Spleen (tissue), 11 donors: ENCODE measurements at regions not wholly inside any gene's neighbourhood (a gene's known extent, or its start where the extent isn't known, plus 50 kb on each side); places are given as distances from the start of the nearest gene placed in this dataset.

ENCODE experiments used
- DNase-seq: peaks from one replicate; pipeline ENCODE4 v3.0.0-alpha.2; 2020
- H3K27ac ChIP-seq, 8 donors: fragments of 200-600 bp; sonication (generic) in 7 of 8; 1 replicate in 4 of 8; 2 replicates in 4 of 8; pipeline versions ENCODE4 v1.5.0 to v1.8.0; 2016 to 2021; ENCODE audit warnings: inconsistent platforms in 4 of 8, mild to moderate bottlenecking in 4 of 8, moderate library complexity in 1 of 8
- H3K27me3 ChIP-seq, 7 donors: fragments of 200-600 bp; sonication (generic) in 6 of 7; replicated peaks in 1 of 7; 1 replicate in 4 of 7; 2 replicates in 3 of 7; pipeline versions ENCODE4 v1.5.0 to v1.8.0; 2016 to 2021; ENCODE audit warnings: inconsistent platforms in 3 of 7, mild to moderate bottlenecking in 1 of 7
- H3K36me3 ChIP-seq, 6 donors: fragments of 200-600 bp; sonication (generic) in 5 of 6; 1 replicate in 4 of 6; 2 replicates in 2 of 6; pipeline versions ENCODE4 v1.5.0 to v1.8.0; 2016 to 2021; ENCODE audit warnings: inconsistent platforms in 2 of 6
- H3K4me1 ChIP-seq, 6 donors: fragments of 200-600 bp; sonication (generic) in 5 of 6; 1 replicate in 3 of 6; 2 replicates in 3 of 6; pipeline versions ENCODE4 v1.5.0 to v1.8.0; 2016 to 2021; ENCODE audit warnings: inconsistent platforms in 3 of 6
- H3K4me3 ChIP-seq, 8 donors: fragments of 200-600 bp; sonication (generic) in 7 of 8; 1 replicate in 4 of 8; 2 replicates in 4 of 8; pipeline versions ENCODE4 v1.5.0 to v1.8.0; 2016 to 2021; ENCODE audit warnings: inconsistent platforms in 4 of 8, mild to moderate bottlenecking in 4 of 8, moderate library complexity in 2 of 8
- H3K9me3 ChIP-seq, 8 donors: fragments of 200-600 bp; sonication (generic) in 7 of 8; 1 replicate in 4 of 8; 2 replicates in 4 of 8; pipeline versions ENCODE4 v1.5.0 to v1.8.0; 2016 to 2021; ENCODE audit warnings: inconsistent platforms in 4 of 8
- CTCF ChIP-seq, 11 experiments: fragments of 200-600 bp in 7 of 11; fragments of 450-650 bp in 4 of 11; sonication (generic) in 4 of 11; IDR thresholded peaks in 8 of 11; conservative IDR thresholded peaks in 3 of 11; 1 replicate in 7 of 11; 2 replicates in 4 of 11; pipeline versions ENCODE4 v1.4.0 to v1.8.0; 2016 to 2021; ENCODE audit warnings: antibody characterized with exemption in 11 of 11, inconsistent platforms in 4 of 11, mild to moderate bottlenecking in 1 of 11
- POLR2A ChIP-seq, 3 donors: fragments of 450-650 bp; IDR thresholded peaks; one replicate each; pipeline ENCODE4 v1.5.1; 2017; ENCODE audit warnings: antibody characterized with exemption in 3 of 3, mild to moderate bottlenecking in 1 of 3
- POLR2AphosphoS5 ChIP-seq, 3 donors: sonication (generic); formaldehyde crosslinking; IDR thresholded peaks; one replicate each; pipeline ENCODE4 v1.5.1; 2017; ENCODE audit warnings: antibody characterized with exemption in 3 of 3
- WGBS, 5 donors: extraction: QIAGEN DNeasy Blood & Tissue Kit in 3 of 5; methylation state at CpG; one replicate each; pipeline versions ENCODE4 v1.1.5 to v1.1.7; 2013 to 2018; 5-methylcytosine and 5-hydroxymethylcytosine counted together
- intact Hi-C: fragments of 100-400 bp; cut with DNase I; formaldehyde crosslinking; loops from one replicate; pipeline ENCODE4 v1.15.0; 2023; ENCODE audit warnings: low total_unique reads
- donor health status: healthy with polysubstance abuse.
- donor health status: DM: no; HTN: no; CAD: no; lungs with moderate emphysema.
- donor health status: DM: no; HTN: no; CAD: no.
- donor health status: Bipolar disorder and iron deficiency.
- donor health status: healthy.
- donor health status: DM: no; HTN: no; CAD: no.
- donor health status: DM: yes; HTN: yes; CAD: no.

- TF ChIP-seq POLR2A (IDR thresholded peaks at IDR 0.05) (no peak), POLR2AphosphoS5 (IDR thresholded peaks at IDR 0.05) (no peak), CTCF (IDR thresholded peaks at IDR 0.05 in 8 of 11, conservative IDR thresholded peaks at IDR 0.05 in 3 of 11) (no peak)
- Histone ChIP-seq H3K36me3 (no peaks in the 10 kb centered on the region), H3K27ac (no peak overlapping the region), H3K4me1 (no peaks in the 10 kb centered on the region), H3K9me3 (peaks cover 0 to 18% (median 10%) of the 10 kb centered on the region in 8 donors), H3K4me3 (no peak overlapping the region), H3K27me3 (no peaks in the 10 kb centered on the region)
- intact Hi-C loops = no loop called here
- no peak for DNase-seq
These were observed 144.9 kb downstream of the FOXG1 start for GRCh38 chr14:28911521-28911920.

- H3K9me3 ChIP-seq = peaks cover 0 to 15% (median 7%) of the 10 kb centered on the region in 8 donors
- H3K27me3 ChIP-seq = no peaks in the 10 kb centered on the region
- intact Hi-C loops = no loop called here
- TF ChIP-seq CTCF (IDR thresholded peaks at IDR 0.05 in 8 of 11, conservative IDR thresholded peaks at IDR 0.05 in 3 of 11) (no peak), POLR2AphosphoS5 (IDR thresholded peaks at IDR 0.05) (no peak), POLR2A (IDR thresholded peaks at IDR 0.05) (no peak)
- H3K27ac ChIP-seq = no peak overlapping the region
- H3K36me3 ChIP-seq = no peaks in the 10 kb centered on the region
- no peak for DNase-seq
- H3K4me3 ChIP-seq = no peak overlapping the region
- 79 to 91% (median 82%) methylated on average over 1 of the region's 1 CpG for WGBS, 5 donors
- H3K4me1 ChIP-seq = no peaks in the 10 kb centered on the region
These were observed 146.5 kb downstream of the FOXG1 start for GRCh38 chr14:28913056-28913455.

- no peak overlapping the region for H3K27ac ChIP-seq
- intact Hi-C loops = no loop called here
- no peak overlapping the region for H3K4me3 ChIP-seq
- 36 to 64% (median 48%) methylated on average over 1 of the region's 1 CpG for WGBS, 5 donors
- TF ChIP-seq POLR2AphosphoS5 (IDR thresholded peaks at IDR 0.05) (no peak), POLR2A (IDR thresholded peaks at IDR 0.05) (no peak), CTCF (IDR thresholded peaks at IDR 0.05 in 8 of 11, conservative IDR thresholded peaks at IDR 0.05 in 3 of 11) (no peak)
- H3K36me3 ChIP-seq = no peaks in the 10 kb centered on the region
- H3K27me3 ChIP-seq = no peaks in the 10 kb centered on the region
- DNase-seq = no peak
- H3K9me3 ChIP-seq = no peaks in the 10 kb centered on the region
- H3K4me1 ChIP-seq = no peaks in the 10 kb centered on the region
These were observed 159.5 kb downstream of the FOXG1 start for GRCh38 chr14:28926122-28926521.

- DNase-seq = no peak
- Histone ChIP-seq H3K4me3 (no peak overlapping the region), H3K27me3 (no peaks in the 10 kb centered on the region), H3K27ac (no peak overlapping the region), H3K9me3 (peaks cover 0 to 33% (median 29%) of the 10 kb centered on the region in 8 donors), H3K4me1 (no peaks in the 10 kb centered on the region), H3K36me3 (no peaks in the 10 kb centered on the region)
- 51 to 75% (median 63%) methylated on average over 2 of the region's 2 CpGs for WGBS, 5 donors
- TF ChIP-seq POLR2A (IDR thresholded peaks at IDR 0.05) (no peak), CTCF (IDR thresholded peaks at IDR 0.05 in 8 of 11, conservative IDR thresholded peaks at IDR 0.05 in 3 of 11) (no peak), POLR2AphosphoS5 (IDR thresholded peaks at IDR 0.05) (no peak)
- intact Hi-C loops = no loop called here
These were observed 165.4 kb downstream of the FOXG1 start for GRCh38 chr14:28931999-28932398.
